GM12878 (cell line): ENCODE measurements at regions not wholly inside any gene's neighbourhood (a gene's known extent, or its start where the extent isn't known, plus 50 kb on each side); places are given as distances from the start of the nearest gene placed in this dataset.
"Not testable (repeated sequence)": the region's sequence is repeated elsewhere in the genome, so short reads cannot be mapped to it uniquely, and the experiment has no call there.

Experiments used
- ATAC-seq: fragments of 200-7000 bp; cut with Tn5 transposase; 3 replicates; pipeline ENCODE4 v1.9.1; 2020; ENCODE audit warnings: mild to moderate bottlenecking, moderate library complexity
- BruUV-seq: library from RNA; stranded (reverse); fragments of 400-500 nt; replicated peaks from 2 replicates; lab custom pipeline; 2021; lab: Mats Ljungman, UMichigan
- CTCF ChIA-PET: fragments of 300-600 bp; sonication (Branson Sonifier 250); formaldehyde crosslinking; extraction: SDS; loops from one replicate; lab custom pipeline; 2021; ENCODE audit warnings: inconsistent platforms; lab: Yijun Ruan, JAX
- POLR2A ChIA-PET: fragments of 350-600 bp; formaldehyde crosslinking; extraction: SDS; loops from one replicate; lab custom pipeline; 2021; ENCODE audit warnings: inconsistent platforms; lab: Charles Lee
- RAD21 ChIA-PET: fragments of 300-600 bp; sonication (Branson Sonifier 250); formaldehyde crosslinking; loops from one replicate; lab custom pipeline; 2023; ENCODE audit warnings: antibody characterized with exemption; ENCODE audit not compliant: unreplicated experiment; lab: Charles Lee
- SMC1A ChIA-PET: fragments of 300-600 bp; sonication (Branson Sonifier 250); formaldehyde crosslinking; loops from one replicate; lab custom pipeline; 2023; ENCODE audit not compliant: unreplicated experiment, uncharacterized antibody; lab: Charles Lee
- DNase-seq: peaks from one replicate; pipeline ENCODE4 v3.0.0-alpha.2; 2011; ENCODE audit warnings: low read depth, low spot score
- FAIRE-seq: peaks from 3 replicates; lab custom pipeline; 2011; peaks lifted over from hg19 to GRCh38; lab: Jason Lieb, UNC
- H2AFZ ChIP-seq: 2 replicates; pipeline ENCODE4 v1.6.0; 2011; ENCODE audit warnings: low read depth, low read length, control low read depth; ENCODE audit not compliant: control insufficient read depth
- H3K27ac ChIP-seq: 2 replicates; pipeline ENCODE4 v1.5.1; 2011; ENCODE audit warnings: control low read depth; ENCODE audit not compliant: control insufficient read depth, insufficient read depth
- H3K27me3 ChIP-seq, 2 experiments: replicated peaks in 1 of 2; 2 replicates each; pipeline versions ENCODE4 v1.6.0 to v1.6.1; 2011; ENCODE audit warnings: low read length in 1 of 2; ENCODE audit not compliant: control insufficient read depth in 2 of 2, insufficient read depth in 2 of 2
- H3K36me3 ChIP-seq, 2 experiments: 2 replicates each; pipeline ENCODE4 v1.5.1; 2011; ENCODE audit warnings: low read length in 1 of 2; ENCODE audit not compliant: control insufficient read depth in 2 of 2, insufficient read depth in 2 of 2
- H3K4me1 ChIP-seq: 2 replicates; pipeline ENCODE4 v1.6.1; 2011; ENCODE audit warnings: mild to moderate bottlenecking, low read length, moderate library complexity, mixed read lengths; ENCODE audit not compliant: control insufficient read depth, insufficient read depth
- H3K4me2 ChIP-seq: 2 replicates; pipeline ENCODE4 v1.6.0; 2011; ENCODE audit warnings: control low read depth; ENCODE audit not compliant: control insufficient read depth, insufficient read depth
- H3K4me3 ChIP-seq: fragments of 200-600 bp; sonication (generic); 2 replicates; pipeline ENCODE4 v1.5.1; 2016
- H3K79me2 ChIP-seq: 2 replicates; pipeline ENCODE4 v1.6.0; 2011; ENCODE audit warnings: low read length; ENCODE audit not compliant: control insufficient read depth, insufficient read depth
- H3K9ac ChIP-seq: 2 replicates; pipeline ENCODE4 v1.8.0; 2011; ENCODE audit warnings: low read length, control low read depth, mixed read lengths; ENCODE audit not compliant: control insufficient read depth, insufficient read depth
- H3K9me3 ChIP-seq: replicated peaks from 3 replicates; pipeline ENCODE4 v1.5.1; 2011; ENCODE audit warnings: mild to moderate bottlenecking, low read length; ENCODE audit not compliant: control insufficient read depth, insufficient read depth
- H4K20me1 ChIP-seq: 2 replicates; pipeline ENCODE4 v1.6.0; 2011; ENCODE audit not compliant: control insufficient read depth, insufficient read depth
- ATF7 ChIP-seq: fragments of 450-650 bp; IDR thresholded peaks from 2 replicates; pipeline ENCODE4 v1.6.1; 2016; ENCODE audit warnings: low read depth, mild to moderate bottlenecking
- EGR1 ChIP-seq, 2 experiments: IDR thresholded peaks; 1 replicate in 1 of 2; 2 replicates in 1 of 2; pipeline ENCODE4 v1.6.1; 2011 to 2012; ENCODE audit warnings: low read depth in 2 of 2, low read length in 2 of 2, borderline replicate concordance in 1 of 2, mild to moderate bottlenecking in 1 of 2, moderate library complexity in 1 of 2
- FOS ChIP-seq: IDR thresholded peaks from 3 replicates; pipeline ENCODE4 v1.6.1; 2011; ENCODE audit warnings: borderline replicate concordance; ENCODE audit not compliant: insufficient read length; ENCODE audit errors: extremely low read depth
- MXI1 ChIP-seq: fragments of 150-350 bp; IDR thresholded peaks from 2 replicates; pipeline ENCODE4 v1.6.1; 2011; ENCODE audit warnings: low read depth, mild to moderate bottlenecking, inconsistent platforms, low read length, improper control_type of control experiment
- SIX5 ChIP-seq: IDR thresholded peaks from 2 replicates; pipeline ENCODE4 v1.6.1; 2011; ENCODE audit warnings: mild to moderate bottlenecking, low read depth, low read length, moderate library complexity; ENCODE audit not compliant: severe bottlenecking
- SREBF2 ChIP-seq: IDR thresholded peaks from 2 replicates; pipeline ENCODE4 v1.6.1; 2012; ENCODE audit warnings: mild to moderate bottlenecking, low read length
- ZNF384 ChIP-seq: IDR thresholded peaks from 2 replicates; pipeline ENCODE4 v1.6.1; 2012; ENCODE audit warnings: low read depth, mild to moderate bottlenecking, low read length, improper control_type of control experiment, borderline replicate concordance
- WGBS: methylation state at CpG from one replicate; pipeline ENCODE4 v1.1.6; 2016; ENCODE audit warnings: low lambda C conversion rate; ENCODE audit not compliant: insufficient replicate concordance, insufficient coverage; ENCODE audit errors: missing lambda C conversion rate; 5-methylcytosine and 5-hydroxymethylcytosine counted together
- in situ Hi-C: fragments of 300-500 bp; cut with MboI; formaldehyde crosslinking; loops from 9 replicates; pipeline ENCODE4 v1.14.3; 2018; ENCODE audit warnings: mixed read lengths
- intact Hi-C: fragments of 100-400 bp; cut with micrococcal nuclease; formaldehyde crosslinking; loops from one replicate; pipeline ENCODE4 v1.14.2; 2022; ENCODE audit not compliant: unreplicated experiment

DNA sequence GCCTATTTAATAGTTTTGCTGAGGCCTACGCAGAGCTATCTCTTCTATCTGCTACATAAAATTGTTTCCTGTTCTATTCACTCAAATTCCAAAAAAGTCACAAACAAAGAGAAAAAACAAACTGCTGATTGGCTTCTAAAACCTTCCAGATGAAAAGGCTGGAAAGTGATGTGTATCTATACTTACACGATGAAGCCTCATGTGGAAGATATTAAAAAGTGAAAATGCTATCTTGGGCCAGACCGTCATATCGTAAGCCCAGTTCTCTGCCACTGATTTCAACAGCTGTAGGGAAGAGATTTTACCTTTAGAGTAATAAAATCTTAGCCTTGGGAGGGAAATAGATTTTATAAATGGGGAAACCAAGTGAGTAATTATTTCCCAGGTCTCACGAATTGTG, 394.8 kb downstream of the KIF20B start (continued):
- TF ChIP-seq EGR1 (IDR thresholded peaks at IDR 0.05; ENCODE audit: borderline replicate concordance in 1 of 2, low read depth in 2 of 2, low read length in 2 of 2) = no peak
- TF ChIP-seq MXI1 = no peak
- TF ChIP-seq SIX5 = no peak
- no peak for TF ChIP-seq FOS
- TF ChIP-seq ATF7 = no peak

DNA sequence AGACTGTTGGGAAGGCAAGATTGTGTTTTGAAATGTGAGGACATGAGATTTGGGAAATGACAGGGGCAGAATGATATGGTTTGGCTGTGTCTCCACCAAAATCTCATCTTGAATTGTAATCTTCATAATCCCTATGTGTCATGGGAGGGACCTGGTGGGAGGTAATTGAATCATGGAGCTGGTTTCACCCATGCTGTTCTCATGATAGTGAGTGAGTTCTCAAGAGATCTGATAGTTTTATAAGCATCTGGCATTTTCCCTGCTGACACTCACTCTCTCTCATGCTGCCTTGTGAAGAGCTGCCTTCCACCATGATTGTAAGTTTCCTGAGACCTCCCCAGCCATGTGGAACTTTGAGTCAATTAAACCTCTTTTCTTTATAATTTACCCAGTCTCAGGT, 406.2 kb downstream of the KIF20B start:
- ATAC-seq, H4K20me1 ChIP-seq, FAIRE-seq, H3K27me3 ChIP-seq, H3K9ac ChIP-seq, in situ Hi-C loops, DNase-seq, H3K36me3 ChIP-seq, CTCF ChIA-PET, H3K4me2 ChIP-seq, BruUV-seq, RAD21 ChIA-PET, H3K4me3 ChIP-seq, H3K79me2 ChIP-seq, intact Hi-C loops, POLR2A ChIA-PET, SMC1A ChIA-PET, H3K9me3 ChIP-seq, H3K4me1 ChIP-seq, H2AFZ ChIP-seq, H3K27ac ChIP-seq: not testable (repeated sequence)

DNA sequence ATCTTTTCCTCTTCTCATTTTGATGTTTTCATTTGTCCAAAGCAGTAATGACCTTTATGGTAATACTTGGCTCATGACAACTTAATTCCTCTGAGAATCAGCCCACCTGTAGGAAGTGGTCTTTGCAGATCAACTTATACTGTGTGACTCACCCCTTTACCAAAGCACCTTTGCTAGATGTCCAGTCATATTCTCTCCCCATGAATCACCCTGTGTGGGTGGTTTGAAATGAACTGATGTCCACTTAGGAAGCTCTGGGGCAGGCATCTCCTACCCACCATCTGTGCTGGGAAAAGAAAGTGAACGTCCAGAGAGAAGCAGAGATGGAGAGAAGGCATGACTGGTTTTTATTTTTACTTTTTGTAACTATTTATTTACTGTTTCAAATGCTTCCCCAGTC, 410.3 kb downstream of the KIF20B start:
- no peak overlapping the region for H2AFZ ChIP-seq
- no peaks in the 10 kb centered on the region for H3K79me2 ChIP-seq
- intact Hi-C loops = no loop called here
- POLR2A ChIA-PET = no interaction called here
- in situ Hi-C loops = no loop called here
- TF ChIP-seq ZNF384 (no peak), SREBF2 (no peak)
- no peak overlapping the region for H3K4me2 ChIP-seq
- no peaks in the 10 kb centered on the region for H3K9me3 ChIP-seq
- no TSS peak for BruUV-seq
- CTCF ChIA-PET = no interaction called here
- H3K36me3 ChIP-seq = no peaks in the 10 kb centered on the region
- H4K20me1 ChIP-seq = no peaks in the 10 kb centered on the region
- SMC1A ChIA-PET = interaction anchor here (1.1 to 1.5 kb wide), 2 partner anchors 18 to 24 kb away, joined by 3 to 4 read pairs; no protein-coding TSS in a partner anchor
- H3K4me3 ChIP-seq = no peak overlapping the region
- FAIRE-seq (no peak), DNase-seq (no peak), ATAC-seq (peak; percentile 39)
- RAD21 ChIA-PET = no interaction called here
- H3K9ac ChIP-seq = no peak overlapping the region
- no peaks in the 10 kb centered on the region for H3K4me1 ChIP-seq
- H3K27ac ChIP-seq = no peak overlapping the region
- H3K27me3 ChIP-seq = no peaks in the 10 kb centered on the region
- 0% methylated on average over 1 of the region's 1 CpG for whole genome bisulfite sequencing
